Prostate gland (tissue), 2 donors: ENCODE measurements at regions not wholly inside any gene's neighbourhood (a gene's known extent, or its start where the extent isn't known, plus 50 kb on each side); places are given as distances from the start of the nearest gene placed in this dataset.

Experiments used
- POLR2A ChIP-seq: fragments of 450-650 bp; IDR thresholded peaks from one replicate; pipeline ENCODE4 v1.6.1; 2016; ENCODE audit warnings: antibody characterized with exemption, mild to moderate bottlenecking
- TF ChIP-seq, protein P1 (sequence below), 4 experiments: fragments of 200-600 bp in 2 of 4; fragments of 450-650 bp in 2 of 4; sonication (generic) in 2 of 4; IDR thresholded peaks; 1 replicate in 3 of 4; 2 replicates in 1 of 4; pipeline ENCODE4 v1.5.1; 2016 to 2019; ENCODE audit warnings: antibody characterized with exemption in 4 of 4, mild to moderate bottlenecking in 2 of 4, moderate library complexity in 2 of 4

DNA sequence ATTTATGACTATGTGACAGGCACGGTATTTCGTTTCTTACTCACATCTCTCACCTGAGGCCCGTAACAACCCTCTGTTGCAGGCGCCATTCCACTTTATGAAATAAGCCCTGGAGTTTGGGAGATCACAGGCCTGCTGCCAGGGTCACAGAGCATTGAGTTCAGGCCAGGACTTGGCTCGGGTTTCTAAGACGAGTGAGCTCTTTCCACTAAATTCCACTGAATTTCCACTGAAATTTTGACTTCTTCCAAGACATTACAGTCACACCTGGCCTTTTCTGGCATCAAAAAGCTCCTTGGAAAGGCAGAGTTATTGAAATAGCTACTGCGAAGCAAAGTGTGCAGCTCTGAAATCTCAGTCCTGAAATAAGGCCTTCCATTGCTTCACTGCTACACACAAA lies 282.8 kb upstream of the MGMT start:
- TF ChIP-seq, protein P1, sequence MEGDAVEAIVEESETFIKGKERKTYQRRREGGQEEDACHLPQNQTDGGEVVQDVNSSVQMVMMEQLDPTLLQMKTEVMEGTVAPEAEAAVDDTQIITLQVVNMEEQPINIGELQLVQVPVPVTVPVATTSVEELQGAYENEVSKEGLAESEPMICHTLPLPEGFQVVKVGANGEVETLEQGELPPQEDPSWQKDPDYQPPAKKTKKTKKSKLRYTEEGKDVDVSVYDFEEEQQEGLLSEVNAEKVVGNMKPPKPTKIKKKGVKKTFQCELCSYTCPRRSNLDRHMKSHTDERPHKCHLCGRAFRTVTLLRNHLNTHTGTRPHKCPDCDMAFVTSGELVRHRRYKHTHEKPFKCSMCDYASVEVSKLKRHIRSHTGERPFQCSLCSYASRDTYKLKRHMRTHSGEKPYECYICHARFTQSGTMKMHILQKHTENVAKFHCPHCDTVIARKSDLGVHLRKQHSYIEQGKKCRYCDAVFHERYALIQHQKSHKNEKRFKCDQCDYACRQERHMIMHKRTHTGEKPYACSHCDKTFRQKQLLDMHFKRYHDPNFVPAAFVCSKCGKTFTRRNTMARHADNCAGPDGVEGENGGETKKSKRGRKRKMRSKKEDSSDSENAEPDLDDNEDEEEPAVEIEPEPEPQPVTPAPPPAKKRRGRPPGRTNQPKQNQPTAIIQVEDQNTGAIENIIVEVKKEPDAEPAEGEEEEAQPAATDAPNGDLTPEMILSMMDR (IDR thresholded peaks at IDR 0.05): no peak
- TF ChIP-seq POLR2A: no peak
